GM11168 (cell line): ENCODE measurements at regions not wholly inside any gene's neighbourhood (a gene's known extent, or its start where the extent isn't known, plus 50 kb on each side); places are given as distances from the start of the nearest gene placed in this dataset.

Experiments used
- in situ Hi-C: fragments of 300-500 bp; cut with MboI; formaldehyde crosslinking; loops from one replicate; pipeline ENCODE4 v1.12.0; 2022; ENCODE audit warnings: low sequenced_read_pairs; ENCODE audit not compliant: unreplicated experiment

- in situ Hi-C loops: loop anchor here (25.0 kb wide), 1 partner anchor 1078 kb away; no protein-coding TSS in a partner anchor
These were observed 507.7 kb upstream of the SEMA6D start for GRCh38 chr15:47209591-47209990.

- in situ Hi-C loops: loop anchor here (25.0 kb wide), 1 partner anchor 1075 kb away; no protein-coding TSS in a partner anchor
These were observed 504.9 kb upstream of the SEMA6D start for GRCh38 chr15:47212222-47213010.

GRCh38 chr15:47213883-47214282 is 503.4 kb upstream of the SEMA6D start:
- in situ Hi-C loops: loop anchor here (25.0 kb wide), 1 partner anchor 1073 kb away; no protein-coding TSS in a partner anchor

GRCh38 chr15:47218295-47218694 is 499.0 kb upstream of the SEMA6D start:
- in situ Hi-C loops: loop anchor here (25.0 kb wide), 1 partner anchor 1069 kb away; no protein-coding TSS in a partner anchor

- in situ Hi-C loops: no loop called here
These were observed 472.9 kb upstream of the SEMA6D start for GRCh38 chr15:47244361-47244760.

GRCh38 chr15:47246317-47246716 is 471.0 kb upstream of the SEMA6D start:
- in situ Hi-C loops: no loop called here

GRCh38 chr15:47258521-47258920 is 458.8 kb upstream of the SEMA6D start:
- in situ Hi-C loops: no loop called here

- in situ Hi-C loops: no loop called here
These were observed 451.6 kb upstream of the SEMA6D start for GRCh38 chr15:47265686-47266085.

GRCh38 chr15:47266566-47266965 is 450.7 kb upstream of the SEMA6D start:
- in situ Hi-C loops: no loop called here

- in situ Hi-C loops: no loop called here
These were observed 443.4 kb upstream of the SEMA6D start for GRCh38 chr15:47273864-47274263.

- in situ Hi-C loops: no loop called here
These were observed 434.1 kb upstream of the SEMA6D start for GRCh38 chr15:47283246-47283645.

- in situ Hi-C loops: no loop called here
These were observed 428.5 kb upstream of the SEMA6D start for GRCh38 chr15:47288794-47289193.

GRCh38 chr15:47289656-47290055 is 427.6 kb upstream of the SEMA6D start:
- in situ Hi-C loops: no loop called here

GRCh38 chr15:47291767-47292166 is 425.5 kb upstream of the SEMA6D start:
- in situ Hi-C loops: no loop called here

- in situ Hi-C loops: no loop called here
These were observed 424.6 kb upstream of the SEMA6D start for GRCh38 chr15:47292638-47293190.

GRCh38 chr15:47293466-47294162 is 423.7 kb upstream of the SEMA6D start:
- in situ Hi-C loops: no loop called here

- in situ Hi-C loops: no loop called here
These were observed 422.5 kb upstream of the SEMA6D start for GRCh38 chr15:47294765-47295259.

- in situ Hi-C loops: no loop called here
These were observed 420.4 kb upstream of the SEMA6D start for GRCh38 chr15:47296881-47297280.

GRCh38 chr15:47299846-47300434 is 417.4 kb upstream of the SEMA6D start:
- in situ Hi-C loops: no loop called here

- in situ Hi-C loops: no loop called here
These were observed 416.7 kb upstream of the SEMA6D start for GRCh38 chr15:47300596-47300995.

- in situ Hi-C loops: no loop called here
These were observed 415.8 kb upstream of the SEMA6D start for GRCh38 chr15:47301481-47301880.
